Activated T-helper 9 cell treated with anti-CD3 and anti-CD28 coated beads, Interleukin-2, amount 50 U/mL, for 16 hours (primary cell): ENCODE measurements at regions not wholly inside any gene's neighbourhood (a gene's known extent, or its start where the extent isn't known, plus 50 kb on each side); places are given as distances from the start of the nearest gene placed in this dataset.

ENCODE experiments used
- DNase-seq: peaks from one replicate; pipeline ENCODE4 v3.0.0-alpha.2; 2020; ENCODE audit warnings: low read depth

- DNase-seq = no peak
Measured at GRCh38 chr3:27590437-27591298, 106.5 kb upstream of the SLC4A7 start.

- DNase-seq = no peak
Measured at GRCh38 chr3:27589795-27590194, 105.6 kb upstream of the SLC4A7 start.

- DNase-seq = no peak
Measured at GRCh38 chr3:27585429-27585828, 101.2 kb upstream of the SLC4A7 start.

GRCh38 chr3:27584874-27585273 is 100.7 kb upstream of the SLC4A7 start:
- DNase-seq = no peak

- no peak for DNase-seq
Measured at GRCh38 chr3:27581852-27582251, 97.7 kb upstream of the SLC4A7 start.

GRCh38 chr3:27578032-27578431 is 93.8 kb upstream of the SLC4A7 start:
- no peak for DNase-seq

GRCh38 chr3:27577504-27577903 is 93.3 kb upstream of the SLC4A7 start:
- no peak for DNase-seq

GRCh38 chr3:27576171-27576570 is 92.0 kb upstream of the SLC4A7 start:
- DNase-seq = no peak

- no peak for DNase-seq
Measured at GRCh38 chr3:27575499-27575898, 91.3 kb upstream of the SLC4A7 start.

- no peak for DNase-seq
Measured at GRCh38 chr3:27574438-27574795, 90.2 kb upstream of the SLC4A7 start.

- no peak for DNase-seq
Measured at GRCh38 chr3:27573780-27574437, 89.7 kb upstream of the SLC4A7 start.

GRCh38 chr3:27573138-27573537 is 89.0 kb upstream of the SLC4A7 start:
- no peak for DNase-seq

- DNase-seq = no peak
Measured at GRCh38 chr3:27571345-27571744, 87.2 kb upstream of the SLC4A7 start.

GRCh38 chr3:27570421-27571106 is 86.4 kb upstream of the SLC4A7 start:
- no peak for DNase-seq

- DNase-seq = no peak
Measured at GRCh38 chr3:27568393-27568792, 84.2 kb upstream of the SLC4A7 start.

GRCh38 chr3:27567251-27567650 is 83.1 kb upstream of the SLC4A7 start:
- no peak for DNase-seq

- DNase-seq = no peak
Measured at GRCh38 chr3:27565201-27565852, 81.1 kb upstream of the SLC4A7 start.

- DNase-seq = no peak
Measured at GRCh38 chr3:27561576-27561975, 77.4 kb upstream of the SLC4A7 start.

- DNase-seq = no peak
Measured at GRCh38 chr3:27560484-27561056, 76.4 kb upstream of the SLC4A7 start.

- DNase-seq = no peak
Measured at GRCh38 chr3:27559835-27560234, 75.7 kb upstream of the SLC4A7 start.

GRCh38 chr3:27559381-27559780 is 75.2 kb upstream of the SLC4A7 start:
- DNase-seq = no peak

GRCh38 chr3:27557411-27557810 is 73.2 kb upstream of the SLC4A7 start:
- DNase-seq = no peak
